KMS-11 (cell line): ENCODE measurements at regions not wholly inside any gene's neighbourhood (a gene's known extent, or its start where the extent isn't known, plus 50 kb on each side); places are given as distances from the start of the nearest gene placed in this dataset.
"Not testable (repeated sequence)": the region's sequence is repeated elsewhere in the genome, so short reads cannot be mapped to it uniquely, and the experiment has no call there.

Experiments used
- H2AFZ ChIP-seq: fragments of 200-600 bp; sonication (generic); 2 replicates; pipeline ENCODE4 v1.6.1; 2016; ENCODE audit warnings: antibody characterized with exemption, mixed run types, low read depth
- H3K27ac ChIP-seq: fragments of 200-600 bp; sonication (generic); 2 replicates; pipeline ENCODE4 v1.6.1; 2016; ENCODE audit warnings: mild to moderate bottlenecking, mixed run types
- H3K27me3 ChIP-seq: fragments of 200-600 bp; sonication (generic); 2 replicates; pipeline ENCODE4 v1.6.1; 2017; ENCODE audit warnings: mild to moderate bottlenecking, low read depth, mixed run types, moderate library complexity; ENCODE audit not compliant: insufficient read depth
- H3K36me3 ChIP-seq: fragments of 200-600 bp; sonication (generic); 2 replicates; pipeline ENCODE4 v1.6.1; 2017; ENCODE audit warnings: mild to moderate bottlenecking, mixed run types; ENCODE audit not compliant: insufficient read depth
- H3K4me1 ChIP-seq: fragments of 200-600 bp; sonication (generic); 2 replicates; pipeline ENCODE4 v1.6.1; 2016; ENCODE audit warnings: mild to moderate bottlenecking, low read depth, mixed run types; ENCODE audit not compliant: poor library complexity, severe bottlenecking
- H3K4me2 ChIP-seq: fragments of 200-600 bp; sonication (generic); 2 replicates; pipeline ENCODE4 v1.7.0; 2016; ENCODE audit warnings: mild to moderate bottlenecking, mixed run types
- H3K4me3 ChIP-seq: fragments of 200-600 bp; sonication (generic); IDR thresholded peaks from 2 replicates; pipeline ENCODE4 v1.6.1; 2017; ENCODE audit warnings: low read depth, low read length, mixed read lengths; ENCODE audit not compliant: insufficient read depth
- H3K79me2 ChIP-seq: fragments of 200-600 bp; sonication (generic); 2 replicates; pipeline ENCODE4 v1.6.1; 2016; ENCODE audit warnings: low read depth, mixed run types; ENCODE audit not compliant: insufficient read depth
- H3K9ac ChIP-seq: fragments of 200-600 bp; sonication (generic); 2 replicates; pipeline ENCODE4 v1.6.1; 2016; ENCODE audit warnings: mild to moderate bottlenecking, mixed run types
- H4K20me1 ChIP-seq: fragments of 200-600 bp; sonication (generic); 2 replicates; pipeline ENCODE4 v1.6.1; 2016; ENCODE audit warnings: mild to moderate bottlenecking, mixed run types; ENCODE audit not compliant: insufficient read depth
- CTCF ChIP-seq: fragments of 200-600 bp; sonication (generic); conservative IDR thresholded peaks from 2 replicates; pipeline ENCODE4 v1.6.1; 2017; ENCODE audit warnings: low read depth, mild to moderate bottlenecking, antibody characterized with exemption, low read length, moderate library complexity, mixed read lengths

GRCh38 chrX:53883196-53883595, 161.1 kb downstream of the PHF8 start:
- Histone ChIP-seq H3K36me3 (no peaks in the 10 kb centered on the region), H3K4me3 (no peak overlapping the region), H3K27me3 (no peaks in the 10 kb centered on the region), H4K20me1 (no peaks in the 10 kb centered on the region), H3K4me2 (no peak overlapping the region), H3K79me2 (no peaks in the 10 kb centered on the region), H3K27ac (no peak overlapping the region), H2AFZ (no peak overlapping the region), H3K9ac (no peak overlapping the region), H3K4me1 (no peaks in the 10 kb centered on the region)
- TF ChIP-seq CTCF = no peak

- TF ChIP-seq CTCF = no peak
These were observed 161.9 kb downstream of the PHF8 start for GRCh38 chrX:53882331-53882730.

GRCh38 chrX:53880786-53881185, 163.5 kb downstream of the PHF8 start:
- H3K4me1 ChIP-seq, H3K27me3 ChIP-seq, H3K4me3 ChIP-seq, H3K36me3 ChIP-seq, H2AFZ ChIP-seq, H3K4me2 ChIP-seq, H3K27ac ChIP-seq, H3K79me2 ChIP-seq, H4K20me1 ChIP-seq, H3K9ac ChIP-seq: not testable (repeated sequence)

More at GRCh38 chrX:53882331-53882730, 161.9 kb downstream of the PHF8 start:
- Histone ChIP-seq H3K27me3 (no peaks in the 10 kb centered on the region), H3K27ac (no peak overlapping the region), H3K9ac (no peak overlapping the region), H2AFZ (no peak overlapping the region), H3K4me2 (no peak overlapping the region), H4K20me1 (no peaks in the 10 kb centered on the region), H3K4me1 (no peaks in the 10 kb centered on the region), H3K79me2 (no peaks in the 10 kb centered on the region), H3K36me3 (no peaks in the 10 kb centered on the region), H3K4me3 (no peak overlapping the region)

- no peak overlapping the region for H3K9ac ChIP-seq
- H3K27me3 ChIP-seq = no peaks in the 10 kb centered on the region
- H3K4me2 ChIP-seq = no peak overlapping the region
- no peak overlapping the region for H3K27ac ChIP-seq
- H3K4me3 ChIP-seq = no peak overlapping the region
- no peaks in the 10 kb centered on the region for H3K36me3 ChIP-seq
- no peaks in the 10 kb centered on the region for H4K20me1 ChIP-seq
- no peak overlapping the region for H2AFZ ChIP-seq
- TF ChIP-seq CTCF = no peak
- no peaks in the 10 kb centered on the region for H3K79me2 ChIP-seq
- H3K4me1 ChIP-seq = no peaks in the 10 kb centered on the region
These were observed 173.4 kb upstream of the HUWE1 start for GRCh38 chrX:53859890-53860289.

GRCh38 chrX:53831662-53832635, 145.4 kb upstream of the HUWE1 start:
- Histone ChIP-seq H3K79me2 (no peaks in the 10 kb centered on the region), H3K4me2 (no peak overlapping the region), H4K20me1 (no peaks in the 10 kb centered on the region), H2AFZ (no peak overlapping the region), H3K27ac (no peak overlapping the region), H3K36me3 (no peaks in the 10 kb centered on the region), H3K9ac (no peak overlapping the region), H3K4me1 (no peaks in the 10 kb centered on the region), H3K27me3 (no peaks in the 10 kb centered on the region), H3K4me3 (no peak overlapping the region)
- TF ChIP-seq CTCF = peak; percentile 67
